ENCODE measurements at regions not wholly inside any gene's neighbourhood (a gene's known extent, or its start where the extent isn't known, plus 50 kb on each side); places are given as distances from the start of the nearest gene placed in this dataset.

GRCh38 chr4:31075969-31076368 lies 355.8 kb downstream of the PCDH7 start:
- Histone ChIP-seq H3K9me3 (ENCODE audit: control insufficient read depth, insufficient read depth, low read depth, low read length) (no peaks in the 10 kb centered on the region), H3K27ac (ENCODE audit: low read length) (no peak overlapping the region), H3K4me3 (ENCODE audit: low read depth in 2 of 2, low read length in 2 of 2) (no peak overlapping the region), H3K4me1 (ENCODE audit: control insufficient read depth, insufficient read depth, low read length) (no peaks in the 10 kb centered on the region), H3K36me3 (ENCODE audit: control insufficient read depth, insufficient read depth, low read length) (no peaks in the 10 kb centered on the region), H3K27me3 (ENCODE audit: control insufficient read depth, insufficient read depth, low read length) (no peaks in the 10 kb centered on the region)
- ChIA-PET CTCF (no interaction called here), POLR2A (no interaction called here)
- DNase-seq (ENCODE audit: low read depth, low spot score) = no peak
- intact Hi-C loops (cut with micrococcal nuclease; ENCODE audit: unreplicated experiment) (no loop called here), in situ Hi-C loops (cut with HindIII; ENCODE audit: low pct_unique_long_range_greater_than_20kb, low sequenced_read_pairs) (no loop called here)
- ATAC-seq = no peak
- BruUV-seq (replicated peaks) = no TSS peak
- TF ChIP-seq SIN3A (IDR thresholded peaks at IDR 0.05; ENCODE audit: borderline replicate concordance, insufficient read depth, low read depth, low read length) (no peak), TCF7L2 (IDR thresholded peaks at IDR 0.05; ENCODE audit: low read depth, low read length) (no peak), CTCF (IDR thresholded peaks at IDR 0.05) (no peak), REST (IDR thresholded peaks at IDR 0.05; ENCODE audit: insufficient read depth in 1 of 2, low read depth in 2 of 2, low read length in 1 of 2) (no peak), POLR2AphosphoS5 (IDR thresholded peaks at IDR 0.05; ENCODE audit: low read depth, low read length) (no peak)

- ChIA-PET CTCF (no interaction called here), POLR2A (no interaction called here)
- in situ Hi-C loops (cut with HindIII; ENCODE audit: low pct_unique_long_range_greater_than_20kb, low sequenced_read_pairs) = no loop called here
- BruUV-seq (replicated peaks) = no TSS peak
- DNase-seq (ENCODE audit: low read depth, low spot score) = no peak
- Histone ChIP-seq H3K27ac (ENCODE audit: low read length) (no peak overlapping the region), H3K4me3 (ENCODE audit: low read depth in 2 of 2, low read length in 2 of 2) (no peak overlapping the region), H3K36me3 (ENCODE audit: control insufficient read depth, insufficient read depth, low read length) (no peaks in the 10 kb centered on the region), H3K4me1 (ENCODE audit: control insufficient read depth, insufficient read depth, low read length) (no peaks in the 10 kb centered on the region), H3K9me3 (ENCODE audit: control insufficient read depth, insufficient read depth, low read depth, low read length) (no peaks in the 10 kb centered on the region), H3K27me3 (ENCODE audit: control insufficient read depth, insufficient read depth, low read length) (no peaks in the 10 kb centered on the region)
- no peak for ATAC-seq
- intact Hi-C loops (cut with micrococcal nuclease; ENCODE audit: unreplicated experiment) = no loop called here
- TF ChIP-seq CTCF (IDR thresholded peaks at IDR 0.05) = no peak
- TF ChIP-seq SIN3A (IDR thresholded peaks at IDR 0.05; ENCODE audit: borderline replicate concordance, insufficient read depth, low read depth, low read length) = no peak
- TF ChIP-seq TCF7L2 (IDR thresholded peaks at IDR 0.05; ENCODE audit: low read depth, low read length) = no peak
- no peak for TF ChIP-seq REST (IDR thresholded peaks at IDR 0.05; ENCODE audit: insufficient read depth in 1 of 2, low read depth in 2 of 2, low read length in 1 of 2)
- no peak for TF ChIP-seq POLR2AphosphoS5 (IDR thresholded peaks at IDR 0.05; ENCODE audit: low read depth, low read length)
Observed at GRCh38 chr4:31078661-31079060, 358.5 kb downstream of the PCDH7 start.

Measured in Panc1 (cell line).